ENCODE measurements at regions not wholly inside any gene's neighbourhood (a gene's known extent, or its start where the extent isn't known, plus 50 kb on each side); places are given as distances from the start of the nearest gene placed in this dataset.

GRCh38 chr14:76957224-76957891, 71.2 kb downstream of the IRF2BPL start:
- TF ChIP-seq CTCF (IDR thresholded peaks at IDR 0.05) (no peak), POLR2AphosphoS5 (IDR thresholded peaks at IDR 0.05) (no peak), POLR2A (IDR thresholded peaks at IDR 0.05) (no peak)
